ENCODE measurements at regions not wholly inside any gene's neighbourhood (a gene's known extent, or its start where the extent isn't known, plus 50 kb on each side); places are given as distances from the start of the nearest gene placed in this dataset.
"Not testable (repeated sequence)": the region's sequence is repeated elsewhere in the genome, so short reads cannot be mapped to it uniquely, and the experiment has no call there.

GRCh38 chr6:77286541-77286940, 176.8 kb downstream of the HTR1B start:
- no peak for TF ChIP-seq CTCF (IDR thresholded peaks at IDR 0.05; ENCODE audit: unreplicated experiment)
- H3K9me3 Mint-ChIP-seq: peaks cover 9% of the 10 kb centered on the region
- no peak overlapping the region for H3K27ac Mint-ChIP-seq
- no peaks in the 10 kb centered on the region for H3K27me3 Mint-ChIP-seq (ENCODE audit: low read depth)
- no peaks in the 10 kb centered on the region for H3K36me3 Mint-ChIP-seq
- DNase-seq (ENCODE audit: low spot score in 2 of 2, unreplicated experiment in 2 of 2): no peak
- no peaks in the 10 kb centered on the region for H3K4me1 Mint-ChIP-seq
- no peak overlapping the region for H3K4me3 Mint-ChIP-seq

GRCh38 chr6:77273929-77274328, 189.4 kb downstream of the HTR1B start:
- no peak for TF ChIP-seq CTCF (IDR thresholded peaks at IDR 0.05; ENCODE audit: unreplicated experiment)
- H3K4me3 Mint-ChIP-seq: no peak overlapping the region
- H3K4me1 Mint-ChIP-seq: no peaks in the 10 kb centered on the region
- no peaks in the 10 kb centered on the region for H3K27me3 Mint-ChIP-seq (ENCODE audit: low read depth)
- peaks cover 20% of the 10 kb centered on the region for H3K9me3 Mint-ChIP-seq
- no peak overlapping the region for H3K27ac Mint-ChIP-seq
- H3K36me3 Mint-ChIP-seq: peaks cover 2% of the 10 kb centered on the region
- no peak for DNase-seq (ENCODE audit: low spot score in 2 of 2, unreplicated experiment in 2 of 2)

- Mint-ChIP-seq H3K27ac (no peak overlapping the region), H3K4me3 (no peak overlapping the region), H3K4me1 (no peaks in the 10 kb centered on the region), H3K36me3 (no peaks in the 10 kb centered on the region), H3K9me3 (peaks cover 3% of the 10 kb centered on the region), H3K27me3 (ENCODE audit: low read depth) (no peaks in the 10 kb centered on the region)
- no peak for TF ChIP-seq CTCF (IDR thresholded peaks at IDR 0.05; ENCODE audit: unreplicated experiment)
- DNase-seq (ENCODE audit: low spot score in 2 of 2, unreplicated experiment in 2 of 2): no peak
These were observed 198.3 kb downstream of the HTR1B start for GRCh38 chr6:77264970-77265369.

GRCh38 chr6:77263003-77263402, 200.3 kb downstream of the HTR1B start:
- Mint-ChIP-seq H3K4me1 (no peaks in the 10 kb centered on the region), H3K27me3 (ENCODE audit: low read depth) (no peaks in the 10 kb centered on the region), H3K27ac (no peak overlapping the region), H3K4me3 (no peak overlapping the region), H3K36me3 (no peaks in the 10 kb centered on the region), H3K9me3 (peaks cover 3% of the 10 kb centered on the region)
- no peak for TF ChIP-seq CTCF (IDR thresholded peaks at IDR 0.05; ENCODE audit: unreplicated experiment)
- no peak for DNase-seq (ENCODE audit: low spot score in 2 of 2, unreplicated experiment in 2 of 2)

GRCh38 chr6:77251801-77252200, 211.5 kb downstream of the HTR1B start:
- H3K27me3 Mint-ChIP-seq (ENCODE audit: low read depth); DNase-seq (ENCODE audit: low spot score in 2 of 2, unreplicated experiment in 2 of 2); H3K4me1 Mint-ChIP-seq; H3K36me3 Mint-ChIP-seq; H3K27ac Mint-ChIP-seq; H3K4me3 Mint-ChIP-seq: not testable (repeated sequence)
- peaks cover 11% of the 10 kb centered on the region for H3K9me3 Mint-ChIP-seq

GRCh38 chr6:77249560-77249959, 213.7 kb downstream of the HTR1B start:
- peaks cover 6% of the 10 kb centered on the region for H3K9me3 Mint-ChIP-seq
- H3K36me3 Mint-ChIP-seq: no peaks in the 10 kb centered on the region
- no peaks in the 10 kb centered on the region for H3K4me1 Mint-ChIP-seq
- no peak overlapping the region for H3K4me3 Mint-ChIP-seq
- no peak for DNase-seq (ENCODE audit: low spot score in 2 of 2, unreplicated experiment in 2 of 2)
- no peak overlapping the region for H3K27ac Mint-ChIP-seq
- H3K27me3 Mint-ChIP-seq (ENCODE audit: low read depth): no peaks in the 10 kb centered on the region
- TF ChIP-seq CTCF (IDR thresholded peaks at IDR 0.05; ENCODE audit: unreplicated experiment): no peak
